ENCODE measurements at regions not wholly inside any gene's neighbourhood (a gene's known extent, or its start where the extent isn't known, plus 50 kb on each side); places are given as distances from the start of the nearest gene placed in this dataset.

DNA sequence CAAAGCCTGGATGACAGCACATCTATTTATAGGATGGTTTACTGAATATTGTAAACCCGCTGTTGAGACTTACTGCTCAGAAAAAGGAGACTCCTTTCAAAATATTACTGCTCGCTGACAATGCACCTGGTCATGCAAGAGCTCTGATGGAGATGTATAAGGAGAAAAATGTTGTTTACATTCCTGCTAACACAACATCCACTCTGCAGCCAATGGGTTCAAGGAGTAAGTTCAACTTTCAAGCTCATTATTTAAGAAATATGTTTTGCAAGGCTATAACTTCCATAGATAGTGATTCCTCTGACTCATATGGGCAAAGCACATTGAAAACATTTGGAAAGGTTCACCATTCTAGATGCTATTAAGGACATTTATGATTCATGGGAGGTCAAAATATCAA, 201.7 kb downstream of the SNAPC1 start:
- Histone ChIP-seq H3K27me3 (ENCODE audit: insufficient read depth, low read length) (no peaks in the 10 kb centered on the region), H4K20me1 (ENCODE audit: control insufficient read depth, insufficient read depth, insufficient read length) (no peaks in the 10 kb centered on the region), H3K79me2 (ENCODE audit: insufficient read depth, low read length) (no peaks in the 10 kb centered on the region), H4K8ac (replicated peaks; ENCODE audit: insufficient read length, low read depth, low read length) (no peak overlapping the region), H3K18ac (ENCODE audit: insufficient read length, low read depth, low read length) (no peak overlapping the region), H3K4ac (ENCODE audit: low read depth, low read length) (no peak overlapping the region), H4K91ac (ENCODE audit: insufficient read length, low read depth, low read length) (no peak overlapping the region), H3K9me3 (ENCODE audit: control insufficient read depth, low read depth, low read length) (no peaks in the 10 kb centered on the region), H4K5ac (ENCODE audit: insufficient read length, low read depth, low read length) (no peak overlapping the region), H2AFZ (ENCODE audit: low read length) (no peak overlapping the region), H2BK120ac (ENCODE audit: low read depth, low read length, poor library complexity, severe bottlenecking) (no peak overlapping the region), H2BK5ac (ENCODE audit: insufficient read length, low read length) (no peak overlapping the region), H3K4me2 (ENCODE audit: insufficient read depth, insufficient read length, low read length) (no peak overlapping the region), H2AK5ac (ENCODE audit: insufficient read length, low read length) (no peak overlapping the region), H3K23ac (ENCODE audit: insufficient read length, low read depth, low read length) (no peak overlapping the region), H2BK20ac (ENCODE audit: low read depth, low read length, poor library complexity, severe bottlenecking) (no peak overlapping the region), H3K56ac (ENCODE audit: insufficient read length, low read depth, low read length) (no peak overlapping the region), H3K4me1 (ENCODE audit: insufficient read depth, low read length) (0 out of 2 replicates have a peak, but pooled peaks cover 2% of the 10 kb centered on the region), H3K23me2 (ENCODE audit: insufficient read length, low read depth, low read length, poor library complexity, severe bottlenecking) (no peaks in the 10 kb centered on the region), H2BK15ac (ENCODE audit: low read depth, low read length) (no peak overlapping the region), H3T11ph (ENCODE audit: low read length) (no peak overlapping the region), H2BK12ac (ENCODE audit: insufficient read length, low read depth, low read length) (no peak overlapping the region), H3K79me1 (ENCODE audit: insufficient read depth, low read depth, low read length, poor library complexity, severe bottlenecking) (no peaks in the 10 kb centered on the region), H3K27ac (ENCODE audit: insufficient read length, low read depth, low read length) (no peak overlapping the region), H3K14ac (ENCODE audit: insufficient read depth, low read length) (no peak overlapping the region), H3K9ac (ENCODE audit: extremely low read depth, insufficient read length, low read length) (no peak overlapping the region)
- DNase-seq = no peak
- Mint-ChIP-seq H3K36me3 (ENCODE audit: insufficient read depth in 1 of 3, low read depth in 3 of 3) (no peaks in the 10 kb centered on the region; a peak in 1 of 7 replicates), H3K4me3 (no peak overlapping the region), H3K9me3 (peaks cover 3 to 5% of the 10 kb centered on the region in 2 experiments; a peak in 2 of 5 replicates), H3K4me1 (peaks cover 8 to 11% of the 10 kb centered on the region in 2 experiments), H3K27ac (no peak overlapping the region), H3K27me3 (ENCODE audit: low read depth) (no peaks in the 10 kb centered on the region)
- TF ChIP-seq, protein P1, sequence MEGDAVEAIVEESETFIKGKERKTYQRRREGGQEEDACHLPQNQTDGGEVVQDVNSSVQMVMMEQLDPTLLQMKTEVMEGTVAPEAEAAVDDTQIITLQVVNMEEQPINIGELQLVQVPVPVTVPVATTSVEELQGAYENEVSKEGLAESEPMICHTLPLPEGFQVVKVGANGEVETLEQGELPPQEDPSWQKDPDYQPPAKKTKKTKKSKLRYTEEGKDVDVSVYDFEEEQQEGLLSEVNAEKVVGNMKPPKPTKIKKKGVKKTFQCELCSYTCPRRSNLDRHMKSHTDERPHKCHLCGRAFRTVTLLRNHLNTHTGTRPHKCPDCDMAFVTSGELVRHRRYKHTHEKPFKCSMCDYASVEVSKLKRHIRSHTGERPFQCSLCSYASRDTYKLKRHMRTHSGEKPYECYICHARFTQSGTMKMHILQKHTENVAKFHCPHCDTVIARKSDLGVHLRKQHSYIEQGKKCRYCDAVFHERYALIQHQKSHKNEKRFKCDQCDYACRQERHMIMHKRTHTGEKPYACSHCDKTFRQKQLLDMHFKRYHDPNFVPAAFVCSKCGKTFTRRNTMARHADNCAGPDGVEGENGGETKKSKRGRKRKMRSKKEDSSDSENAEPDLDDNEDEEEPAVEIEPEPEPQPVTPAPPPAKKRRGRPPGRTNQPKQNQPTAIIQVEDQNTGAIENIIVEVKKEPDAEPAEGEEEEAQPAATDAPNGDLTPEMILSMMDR (conservative IDR thresholded peaks at IDR 0.05) = no peak
- WGBS (ENCODE audit: extremely low coverage, insufficient read length, low lambda C conversion rate) = no CpG with 5 or more reads among the region's 2 CpGs

Measured in H9 (cell line).